Fibroblast of the aortic adventitia (primary cell): ENCODE measurements at regions not wholly inside any gene's neighbourhood (a gene's known extent, or its start where the extent isn't known, plus 50 kb on each side); places are given as distances from the start of the nearest gene placed in this dataset.
"Not testable (repeated sequence)": the region's sequence is repeated elsewhere in the genome, so short reads cannot be mapped to it uniquely, and the experiment has no call there.

ENCODE experiments used
- DNase-seq: peaks from one replicate; pipeline ENCODE4 v3.0.0-alpha.2; 2010; ENCODE audit warnings: low read depth
- H3K4me3 ChIP-seq: 2 replicates; pipeline ENCODE4 v1.5.1; 2011; ENCODE audit warnings: low read depth, mild to moderate bottlenecking, control low read depth, low read length, moderate library complexity
- TF ChIP-seq, protein P1 (sequence below): IDR thresholded peaks from 2 replicates; pipeline ENCODE4 v1.5.1; 2011; ENCODE audit warnings: mild to moderate bottlenecking, low read length, control low read depth, inconsistent platforms; ENCODE audit not compliant: insufficient read depth

DNA sequence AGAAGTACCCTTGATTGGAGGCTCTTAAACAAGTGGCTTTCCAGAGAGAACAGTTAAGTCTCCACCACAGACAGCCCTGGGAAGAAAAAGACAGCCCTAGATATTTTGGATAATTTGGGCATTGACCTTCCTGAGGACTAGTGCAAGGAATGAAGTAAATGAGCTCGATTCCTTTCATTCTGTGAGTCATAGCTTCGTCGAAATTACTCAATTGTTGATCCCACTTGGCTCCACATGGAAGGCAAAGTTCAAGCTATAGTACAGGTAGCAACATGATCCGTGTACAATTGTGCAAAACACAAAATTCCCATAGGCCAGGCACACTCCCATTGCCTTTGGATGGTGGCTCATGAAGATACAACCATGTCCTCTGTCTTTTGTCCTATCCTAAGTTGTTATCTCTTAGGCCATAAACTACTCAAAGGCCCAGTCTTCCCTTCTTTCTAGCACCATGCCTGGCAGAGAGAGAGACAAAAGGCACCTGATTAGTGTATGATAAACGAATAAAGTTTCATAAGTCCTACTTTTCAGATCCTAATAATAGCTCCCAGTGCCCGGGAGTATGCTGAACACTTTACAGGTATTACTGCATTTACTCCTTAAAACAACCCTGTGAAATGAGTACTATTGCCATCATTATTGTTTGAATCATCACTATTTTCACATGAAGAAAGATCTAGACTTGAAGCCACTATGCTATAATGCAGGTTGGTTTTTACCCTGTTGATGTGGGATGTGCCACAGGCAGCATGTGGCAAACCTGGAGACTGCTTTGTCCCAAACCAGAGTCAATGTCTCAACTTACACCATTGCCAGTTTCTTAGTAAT lies 116.7 kb upstream of the RANBP3L start:
- TF ChIP-seq, protein P1, sequence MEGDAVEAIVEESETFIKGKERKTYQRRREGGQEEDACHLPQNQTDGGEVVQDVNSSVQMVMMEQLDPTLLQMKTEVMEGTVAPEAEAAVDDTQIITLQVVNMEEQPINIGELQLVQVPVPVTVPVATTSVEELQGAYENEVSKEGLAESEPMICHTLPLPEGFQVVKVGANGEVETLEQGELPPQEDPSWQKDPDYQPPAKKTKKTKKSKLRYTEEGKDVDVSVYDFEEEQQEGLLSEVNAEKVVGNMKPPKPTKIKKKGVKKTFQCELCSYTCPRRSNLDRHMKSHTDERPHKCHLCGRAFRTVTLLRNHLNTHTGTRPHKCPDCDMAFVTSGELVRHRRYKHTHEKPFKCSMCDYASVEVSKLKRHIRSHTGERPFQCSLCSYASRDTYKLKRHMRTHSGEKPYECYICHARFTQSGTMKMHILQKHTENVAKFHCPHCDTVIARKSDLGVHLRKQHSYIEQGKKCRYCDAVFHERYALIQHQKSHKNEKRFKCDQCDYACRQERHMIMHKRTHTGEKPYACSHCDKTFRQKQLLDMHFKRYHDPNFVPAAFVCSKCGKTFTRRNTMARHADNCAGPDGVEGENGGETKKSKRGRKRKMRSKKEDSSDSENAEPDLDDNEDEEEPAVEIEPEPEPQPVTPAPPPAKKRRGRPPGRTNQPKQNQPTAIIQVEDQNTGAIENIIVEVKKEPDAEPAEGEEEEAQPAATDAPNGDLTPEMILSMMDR, result no peak
- no peak overlapping the region for H3K4me3 ChIP-seq
- DNase-seq, result no peak

DNA sequence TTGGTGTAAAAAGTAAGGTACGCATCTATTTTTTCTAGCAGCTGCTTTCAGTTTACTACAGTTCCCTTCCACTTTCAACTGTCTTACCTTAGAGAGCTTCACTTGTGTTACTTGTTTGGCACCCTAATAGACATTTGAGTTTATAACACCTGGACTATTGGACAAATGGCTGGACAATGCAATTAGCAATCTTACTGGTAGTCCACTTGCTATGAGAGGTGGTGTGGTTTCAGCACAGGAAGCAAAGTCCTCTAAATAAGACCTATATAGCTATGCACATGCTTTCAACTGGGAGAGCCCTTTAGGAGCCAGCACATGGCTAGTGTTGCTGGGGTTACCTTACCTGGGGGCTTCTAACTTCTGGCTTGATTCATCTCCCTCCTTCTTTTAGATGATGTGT lies 119.6 kb upstream of the RANBP3L start:
- TF ChIP-seq, protein P1, result no peak
- no peak for DNase-seq
- no peak overlapping the region for H3K4me3 ChIP-seq

DNA sequence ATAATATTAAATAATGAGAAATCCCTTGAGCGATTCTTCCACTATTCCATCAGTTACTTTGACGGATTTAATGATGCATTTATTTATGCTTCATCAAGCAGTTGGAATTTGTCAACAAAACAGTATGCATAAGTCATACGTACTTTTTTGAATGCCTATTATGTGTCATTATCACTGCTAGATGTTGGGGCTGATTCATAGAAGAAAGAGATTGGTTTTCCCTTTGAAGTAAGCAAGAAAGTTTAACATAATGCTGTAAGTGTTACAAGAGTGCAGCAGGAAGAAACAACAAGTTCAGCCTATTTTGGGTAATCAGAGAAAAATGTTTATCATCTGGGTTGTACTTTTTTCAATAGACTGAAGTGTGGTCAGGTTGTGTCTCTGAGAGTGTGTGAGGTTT lies 121.2 kb upstream of the RANBP3L start:
- DNase-seq, result peak; percentile 14

DNA sequence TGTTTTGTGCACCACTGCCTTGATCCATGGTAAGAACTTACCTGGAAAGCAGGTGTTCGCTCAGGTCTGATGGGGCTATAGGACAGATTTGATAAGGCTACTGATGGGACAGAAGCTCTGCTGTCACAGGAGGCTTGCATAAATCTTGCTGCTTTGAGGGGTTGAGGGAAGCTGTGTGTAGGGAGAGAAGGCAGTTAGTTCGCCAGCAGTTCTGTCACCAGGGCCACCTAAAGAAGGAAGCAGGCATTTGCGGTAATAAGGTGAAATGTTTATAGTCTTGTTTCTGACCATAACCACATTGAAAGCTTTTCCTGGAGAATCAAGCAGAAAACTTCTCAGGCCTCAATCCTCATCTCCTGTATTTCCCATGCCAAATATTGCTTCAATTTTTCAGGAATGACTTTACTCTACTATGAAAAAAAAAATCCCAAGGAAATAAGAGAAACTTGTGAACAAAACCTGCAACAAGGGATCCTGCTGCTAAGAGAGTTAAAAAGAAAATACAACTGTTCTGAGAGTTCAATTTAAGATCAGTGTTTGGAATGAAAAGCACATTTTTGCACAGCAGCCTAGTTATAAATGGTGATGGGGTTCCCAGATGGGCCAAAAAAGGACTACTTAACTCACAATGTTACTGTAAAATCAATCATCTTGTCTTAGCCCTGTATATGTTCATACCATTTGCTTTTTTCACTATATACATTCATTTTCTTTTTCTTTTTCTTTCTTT lies 122.0 kb upstream of the RANBP3L start:
- TF ChIP-seq, protein P1, result no peak
- no peak for DNase-seq
- no peak overlapping the region for H3K4me3 ChIP-seq

More for the DNA sequence above, 121.2 kb upstream of the RANBP3L start:
- no peak overlapping the region for H3K4me3 ChIP-seq
- TF ChIP-seq, protein P1, result no peak

DNA sequence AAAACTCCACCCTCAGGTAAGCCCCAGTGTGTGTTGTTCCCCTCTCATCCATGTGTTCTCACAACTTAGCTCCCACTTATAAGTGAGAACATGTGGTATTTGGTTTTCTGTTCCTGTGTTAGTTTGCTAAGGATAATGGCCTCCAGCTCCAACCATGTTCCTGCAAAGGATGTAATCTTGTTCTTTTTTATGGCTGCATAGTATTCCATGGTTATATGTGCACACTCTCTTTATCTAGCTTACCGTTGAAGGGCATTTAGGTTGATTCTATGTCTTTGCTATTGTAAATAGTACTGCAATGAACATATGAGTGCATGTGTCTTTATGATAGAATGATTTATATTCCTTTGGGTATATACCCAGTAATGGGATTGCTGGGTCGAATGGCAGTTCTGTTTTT lies 124.4 kb upstream of the RANBP3L start:
- not testable (repeated sequence) for H3K4me3 ChIP-seq, DNase-seq

DNA sequence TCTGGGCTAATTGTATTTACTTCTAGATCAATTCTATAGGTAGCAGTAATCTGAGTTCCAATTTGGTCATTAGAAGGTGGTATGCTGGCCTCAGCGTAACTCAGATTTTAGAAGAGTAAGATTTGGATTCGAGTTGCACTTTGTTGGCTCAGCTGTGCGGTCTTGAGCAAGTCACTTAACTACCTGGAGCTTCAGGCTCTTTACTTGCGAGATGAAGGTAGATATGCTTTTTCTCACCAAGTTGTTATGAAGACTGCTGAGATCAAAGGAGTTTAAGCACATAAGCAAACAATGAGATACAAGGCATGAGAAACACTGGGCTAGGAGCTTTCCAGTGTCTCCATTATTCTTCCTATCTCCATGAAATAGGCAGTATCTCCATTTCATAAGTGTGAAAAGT lies 133.8 kb upstream of the RANBP3L start:
- TF ChIP-seq, protein P1, result no peak
- no peak for DNase-seq
- no peak overlapping the region for H3K4me3 ChIP-seq

DNA sequence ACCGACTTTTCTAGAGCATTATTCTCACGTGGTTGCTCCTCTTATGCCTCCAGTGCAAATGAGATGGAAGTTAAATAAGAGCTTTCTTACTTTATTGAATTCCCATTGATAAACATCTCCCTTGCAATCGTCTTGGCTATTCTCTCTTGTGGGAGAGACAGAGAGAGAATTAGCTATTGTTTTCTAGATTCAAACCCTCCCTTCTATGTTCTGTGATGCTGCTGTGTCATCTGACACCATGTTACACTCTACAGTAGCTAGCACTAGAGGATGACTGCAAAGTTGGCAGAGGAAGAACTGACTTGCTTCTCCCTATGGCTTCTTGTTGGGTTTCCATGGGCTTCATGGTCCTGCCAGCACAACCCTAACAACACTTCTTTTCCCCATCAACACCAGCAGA lies 134.6 kb upstream of the RANBP3L start:
- H3K4me3 ChIP-seq, result no peak overlapping the region
- TF ChIP-seq, protein P1, result no peak
- DNase-seq, result no peak
